ENCODE measurements at regions not wholly inside any gene's neighbourhood (a gene's known extent, or its start where the extent isn't known, plus 50 kb on each side); places are given as distances from the start of the nearest gene placed in this dataset.
"Not testable (repeated sequence)": the region's sequence is repeated elsewhere in the genome, so short reads cannot be mapped to it uniquely, and the experiment has no call there.

- TF ChIP-seq POLR2AphosphoS5, POLR2A (IDR thresholded peaks at IDR 0.05): not testable (repeated sequence)
These were observed 733.3 kb upstream of the DEFB115 start for GRCh38 chr20:30524155-30524554.

Measured in breast epithelium (tissue), 3 donors.